WTC11 (cell line): ENCODE measurements at regions not wholly inside any gene's neighbourhood (a gene's known extent, or its start where the extent isn't known, plus 50 kb on each side); places are given as distances from the start of the nearest gene placed in this dataset.

ENCODE experiments used
- ATAC-seq: fragments of 200-7000 bp; cut with Tn5 transposase; 2 replicates; pipeline ENCODE4 v1.10.0; 2021; ENCODE audit warnings: mild to moderate bottlenecking, moderate library complexity
- CTCF ChIA-PET: fragments of 300-600 bp; sonication (Branson Sonifier 250); formaldehyde crosslinking; loops from one replicate; lab custom pipeline; 2021; ENCODE audit warnings: antibody characterized with exemption; lab: Charles Lee
- POLR2A ChIA-PET: fragments of 350-600 bp; sonication (Branson Sonifier 250); formaldehyde crosslinking; loops from one replicate; lab custom pipeline; 2021; ENCODE audit warnings: antibody characterized with exemption; lab: Charles Lee
- DNase-seq: peaks from one replicate; pipeline ENCODE4 v3.0.0; 2021; ENCODE audit warnings: low spot score
- H3K27ac Mint-ChIP-seq: 2 replicates; pipeline ENCODE4 v1.8.0; 2021; ENCODE audit warnings: mixed read lengths
- H3K27me3 Mint-ChIP-seq: 2 replicates; pipeline ENCODE4 v1.8.0; 2021; ENCODE audit warnings: low read depth, mild to moderate bottlenecking, moderate library complexity, mixed read lengths
- H3K36me3 Mint-ChIP-seq: 2 replicates; pipeline ENCODE4 v1.8.0; 2021; ENCODE audit warnings: mixed read lengths
- H3K4me1 Mint-ChIP-seq: 2 replicates; pipeline ENCODE4 v1.8.0; 2022; ENCODE audit warnings: mixed read lengths
- H3K4me3 Mint-ChIP-seq: 2 replicates; pipeline ENCODE4 v1.8.0; 2021; ENCODE audit warnings: mild to moderate bottlenecking, moderate library complexity, mixed read lengths
- H3K9me3 Mint-ChIP-seq: 2 replicates; pipeline ENCODE4 v1.8.0; 2021; ENCODE audit warnings: mixed read lengths
- ATF2 ChIP-seq: sonication (generic); formaldehyde crosslinking; IDR thresholded peaks from 2 replicates; pipeline ENCODE4 v1.8.1; 2022; ENCODE audit warnings: low read depth, missing genetic modification reagents, borderline replicate concordance
- EMX1 ChIP-seq: fragments of 250-450 bp; sonication (Bioruptor Pico); IDR thresholded peaks from 2 replicates; pipeline ENCODE4 v1.8.0; 2021; ENCODE audit warnings: mild to moderate bottlenecking
- ETV6 ChIP-seq: sonication (generic); formaldehyde crosslinking; IDR thresholded peaks from 2 replicates; pipeline ENCODE4 v1.8.1; 2022; ENCODE audit warnings: mild to moderate bottlenecking, missing genetic modification reagents
- FOXK1 ChIP-seq: sonication (generic); formaldehyde crosslinking; IDR thresholded peaks from 2 replicates; pipeline ENCODE4 v1.8.0; 2022; ENCODE audit warnings: mild to moderate bottlenecking, moderate library complexity, missing genetic modification reagents
- GTF2I ChIP-seq: fragments of 250-450 bp; sonication (Bioruptor Pico); conservative IDR thresholded peaks from 2 replicates; pipeline ENCODE4 v1.4.0; 2021; ENCODE audit warnings: mild to moderate bottlenecking
- HMGA2 ChIP-seq: fragments of 250-450 bp; sonication (Bioruptor Pico); IDR thresholded peaks from 2 replicates; pipeline ENCODE4 v1.4.0; 2021; ENCODE audit warnings: mild to moderate bottlenecking, moderate library complexity
- IRF1 ChIP-seq: sonication (generic); formaldehyde crosslinking; IDR thresholded peaks from 2 replicates; pipeline ENCODE4 v1.8.0; 2023; ENCODE audit warnings: missing genetic modification reagents
- IRF2 ChIP-seq: sonication (generic); formaldehyde crosslinking; IDR thresholded peaks from 2 replicates; pipeline ENCODE4 v1.8.0; 2022; ENCODE audit warnings: low read depth, missing genetic modification reagents, borderline replicate concordance
- MAX ChIP-seq: sonication (generic); formaldehyde crosslinking; IDR thresholded peaks from 2 replicates; pipeline ENCODE4 v1.8.0; 2022; ENCODE audit warnings: mild to moderate bottlenecking, missing genetic modification reagents
- MLX ChIP-seq: sonication (generic); formaldehyde crosslinking; IDR thresholded peaks from 2 replicates; pipeline ENCODE4 v1.8.1; 2023; ENCODE audit warnings: mild to moderate bottlenecking, missing genetic modification reagents, moderate library complexity
- MYBL2 ChIP-seq: sonication (generic); formaldehyde crosslinking; IDR thresholded peaks from 2 replicates; pipeline ENCODE4 v1.8.1; 2023; ENCODE audit warnings: mild to moderate bottlenecking, moderate library complexity, missing genetic modification reagents
- NFE2L1 ChIP-seq: sonication (generic); formaldehyde crosslinking; IDR thresholded peaks from 2 replicates; pipeline ENCODE4 v1.8.1; 2023; ENCODE audit warnings: missing genetic modification reagents
- NR1H2 ChIP-seq: sonication (generic); formaldehyde crosslinking; IDR thresholded peaks from 2 replicates; pipeline ENCODE4 v1.9.0; 2021; ENCODE audit warnings: mild to moderate bottlenecking, moderate library complexity, missing genetic modification reagents
- RORB ChIP-seq: fragments of 250-450 bp; sonication (Bioruptor Pico); IDR thresholded peaks from 2 replicates; pipeline ENCODE4 v1.9.0; 2021; ENCODE audit warnings: mild to moderate bottlenecking
- SMAD3 ChIP-seq: sonication (generic); formaldehyde crosslinking; IDR thresholded peaks from 2 replicates; pipeline ENCODE4 v1.8.0; 2022; ENCODE audit warnings: missing genetic modification reagents, mild to moderate bottlenecking, borderline replicate concordance
- SP1 ChIP-seq: sonication (generic); formaldehyde crosslinking; conservative IDR thresholded peaks from 2 replicates; pipeline ENCODE4 v1.8.1; 2022; ENCODE audit warnings: missing genetic modification reagents
- TEAD1 ChIP-seq: sonication (generic); formaldehyde crosslinking; IDR thresholded peaks from 2 replicates; pipeline ENCODE4 v1.8.0; 2022; ENCODE audit warnings: mild to moderate bottlenecking, missing genetic modification reagents
- TEAD4 ChIP-seq: sonication (generic); formaldehyde crosslinking; IDR thresholded peaks from 2 replicates; pipeline ENCODE4 v1.8.0; 2022; ENCODE audit warnings: mild to moderate bottlenecking, missing genetic modification reagents
- TP53 ChIP-seq: sonication (generic); formaldehyde crosslinking; IDR thresholded peaks from 2 replicates; pipeline ENCODE4 v1.8.1; 2023; ENCODE audit warnings: mild to moderate bottlenecking, missing genetic modification reagents
- USF1 ChIP-seq: sonication (generic); formaldehyde crosslinking; IDR thresholded peaks from 2 replicates; pipeline ENCODE4 v1.8.0; 2022; ENCODE audit warnings: mild to moderate bottlenecking, missing genetic modification reagents
- ZBTB21 ChIP-seq: sonication (generic); formaldehyde crosslinking; IDR thresholded peaks from 2 replicates; pipeline ENCODE4 v1.8.1; 2023; ENCODE audit warnings: mild to moderate bottlenecking, missing genetic modification reagents, borderline replicate concordance
- ZNF219 ChIP-seq: sonication (generic); formaldehyde crosslinking; IDR thresholded peaks from 2 replicates; pipeline ENCODE4 v1.8.0; 2023; ENCODE audit warnings: missing genetic modification reagents, mild to moderate bottlenecking, borderline replicate concordance
- ZNF232 ChIP-seq: sonication (generic); formaldehyde crosslinking; IDR thresholded peaks from 2 replicates; pipeline ENCODE4 v1.8.0; 2022; ENCODE audit warnings: mild to moderate bottlenecking, missing genetic modification reagents
- ZNF396 ChIP-seq: fragments of 250-450 bp; sonication (Bioruptor Pico); IDR thresholded peaks from 2 replicates; pipeline ENCODE4 v1.8.0; 2021; ENCODE audit warnings: mild to moderate bottlenecking, moderate library complexity, borderline replicate concordance
- ZNF416 ChIP-seq: fragments of 250-450 bp; sonication (Bioruptor Pico); IDR thresholded peaks from 2 replicates; pipeline ENCODE4 v1.9.0; 2021; ENCODE audit warnings: mild to moderate bottlenecking, inconsistent platforms
- ZNF425 ChIP-seq: fragments of 250-450 bp; sonication (Bioruptor Pico); conservative IDR thresholded peaks from 2 replicates; pipeline ENCODE4 v1.9.0; 2021; ENCODE audit warnings: mild to moderate bottlenecking
- ZNF532 ChIP-seq: fragments of 250-450 bp; sonication (Bioruptor Pico); IDR thresholded peaks from 2 replicates; pipeline ENCODE4 v1.9.0; 2021; ENCODE audit warnings: mild to moderate bottlenecking, borderline replicate concordance

GRCh38 chr4:110675426-110675825 is 52.5 kb upstream of the PITX2 start:
- ChIA-PET CTCF (no interaction called here), POLR2A (no interaction called here)
- DNase-seq: no peak
- no peak overlapping the region for H3K4me3 Mint-ChIP-seq
- no peak for ATAC-seq
- H3K36me3 Mint-ChIP-seq: no peaks in the 10 kb centered on the region
- peaks cover 11% of the 10 kb centered on the region for H3K4me1 Mint-ChIP-seq
- no peaks in the 10 kb centered on the region for H3K9me3 Mint-ChIP-seq
- TF ChIP-seq IRF1 (no peak), ZNF425 (CRISPR knock-in tag) (no peak), NFE2L1 (CRISPR knock-in tag) (no peak), USF1 (CRISPR knock-in tag) (no peak), ZNF219 (CRISPR knock-in tag) (no peak), HMGA2 (CRISPR knock-in tag) (no peak), ZNF396 (CRISPR knock-in tag) (no peak), ETV6 (CRISPR knock-in tag) (no peak), ZNF232 (no peak)
- TF ChIP-seq, all 79 proteins: peak for 0
- no peak overlapping the region for H3K27ac Mint-ChIP-seq
- no peaks in the 10 kb centered on the region for H3K27me3 Mint-ChIP-seq

DNA sequence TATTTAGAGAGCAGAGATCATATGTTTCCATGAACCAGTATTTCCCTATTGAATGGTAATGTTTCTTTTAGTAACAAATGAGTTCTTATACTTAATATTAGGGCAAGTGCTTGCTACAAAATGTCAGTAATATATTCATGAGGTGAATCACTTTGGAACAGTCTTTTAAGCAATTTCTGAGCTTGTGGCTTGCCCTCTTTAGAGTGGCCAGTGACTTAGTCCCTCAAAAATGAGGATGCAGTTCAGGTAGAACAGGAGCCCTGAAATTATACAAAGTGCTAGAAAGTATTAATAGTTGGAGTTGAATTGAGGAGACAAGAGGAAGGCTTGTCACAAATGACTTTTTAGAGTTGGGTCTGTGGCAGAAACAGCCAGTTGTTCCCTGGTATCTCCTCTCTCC is 53.4 kb upstream of the PITX2 start:
- no peak for ATAC-seq
- ChIA-PET POLR2A (no interaction called here), CTCF (no interaction called here)
- DNase-seq: no peak
- H3K9me3 Mint-ChIP-seq: no peaks in the 10 kb centered on the region
- no peak overlapping the region for H3K4me3 Mint-ChIP-seq
- TF ChIP-seq EMX1 (CRISPR knock-in tag) (no peak), MLX (CRISPR knock-in tag) (no peak), SMAD3 (CRISPR knock-in tag) (no peak), ZNF416 (CRISPR knock-in tag) (no peak), TP53 (CRISPR knock-in tag) (no peak), TEAD1 (CRISPR knock-in tag) (no peak), ATF2 (CRISPR knock-in tag) (no peak), ZBTB21 (no peak), MAX (no peak), TEAD4 (CRISPR knock-in tag) (no peak), NR1H2 (no peak), FOXK1 (CRISPR knock-in tag) (no peak), MYBL2 (CRISPR knock-in tag) (no peak), IRF2 (CRISPR knock-in tag) (no peak), RORB (CRISPR knock-in tag) (no peak), SP1 (CRISPR knock-in tag) (no peak), ZNF532 (no peak), GTF2I (CRISPR knock-in tag) (no peak)
- H3K27me3 Mint-ChIP-seq: no peaks in the 10 kb centered on the region
- no peaks in the 10 kb centered on the region for H3K36me3 Mint-ChIP-seq
- peaks cover 17% of the 10 kb centered on the region for H3K4me1 Mint-ChIP-seq
- no peak overlapping the region for H3K27ac Mint-ChIP-seq
